ENCODE measurements at regions not wholly inside any gene's neighbourhood (a gene's known extent, or its start where the extent isn't known, plus 50 kb on each side); places are given as distances from the start of the nearest gene placed in this dataset.

DNA sequence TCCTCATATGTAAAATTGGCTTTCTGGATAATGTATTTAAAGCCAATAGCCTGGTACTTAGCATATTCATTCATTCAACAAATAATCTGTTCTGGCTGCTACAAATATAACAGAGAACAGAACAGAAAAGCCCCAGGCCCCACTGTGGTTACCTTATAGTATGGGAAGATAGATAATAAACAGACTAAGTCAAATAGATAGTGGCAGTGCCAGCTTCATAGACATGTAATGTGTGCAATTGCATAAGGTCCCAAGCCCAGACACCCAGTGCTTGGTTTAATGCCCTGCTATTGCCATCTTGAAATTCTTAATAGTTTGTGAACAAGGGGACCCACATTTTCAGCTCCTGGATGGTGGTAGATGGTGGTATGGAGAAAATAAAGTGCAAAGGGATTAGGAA, 320.2 kb upstream of the USP15 start (continued):
- TF ChIP-seq, protein P1, sequence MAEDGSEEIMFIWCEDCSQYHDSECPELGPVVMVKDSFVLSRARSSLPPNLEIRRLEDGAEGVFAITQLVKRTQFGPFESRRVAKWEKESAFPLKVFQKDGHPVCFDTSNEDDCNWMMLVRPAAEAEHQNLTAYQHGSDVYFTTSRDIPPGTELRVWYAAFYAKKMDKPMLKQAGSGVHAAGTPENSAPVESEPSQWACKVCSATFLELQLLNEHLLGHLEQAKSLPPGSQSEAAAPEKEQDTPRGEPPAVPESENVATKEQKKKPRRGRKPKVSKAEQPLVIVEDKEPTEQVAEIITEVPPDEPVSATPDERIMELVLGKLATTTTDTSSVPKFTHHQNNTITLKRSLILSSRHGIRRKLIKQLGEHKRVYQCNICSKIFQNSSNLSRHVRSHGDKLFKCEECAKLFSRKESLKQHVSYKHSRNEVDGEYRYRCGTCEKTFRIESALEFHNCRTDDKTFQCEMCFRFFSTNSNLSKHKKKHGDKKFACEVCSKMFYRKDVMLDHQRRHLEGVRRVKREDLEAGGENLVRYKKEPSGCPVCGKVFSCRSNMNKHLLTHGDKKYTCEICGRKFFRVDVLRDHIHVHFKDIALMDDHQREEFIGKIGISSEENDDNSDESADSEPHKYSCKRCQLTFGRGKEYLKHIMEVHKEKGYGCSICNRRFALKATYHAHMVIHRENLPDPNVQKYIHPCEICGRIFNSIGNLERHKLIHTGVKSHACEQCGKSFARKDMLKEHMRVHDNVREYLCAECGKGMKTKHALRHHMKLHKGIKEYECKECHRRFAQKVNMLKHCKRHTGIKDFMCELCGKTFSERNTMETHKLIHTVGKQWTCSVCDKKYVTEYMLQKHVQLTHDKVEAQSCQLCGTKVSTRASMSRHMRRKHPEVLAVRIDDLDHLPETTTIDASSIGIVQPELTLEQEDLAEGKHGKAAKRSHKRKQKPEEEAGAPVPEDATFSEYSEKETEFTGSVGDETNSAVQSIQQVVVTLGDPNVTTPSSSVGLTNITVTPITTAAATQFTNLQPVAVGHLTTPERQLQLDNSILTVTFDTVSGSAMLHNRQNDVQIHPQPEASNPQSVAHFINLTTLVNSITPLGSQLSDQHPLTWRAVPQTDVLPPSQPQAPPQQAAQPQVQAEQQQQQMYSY (CRISPR knock-in tag; IDR thresholded peaks at IDR 0.05): no peak
- TF ChIP-seq ZNF121 (CRISPR knock-in tag; IDR thresholded peaks at IDR 0.05) (no peak), RELA (CRISPR knock-in tag; IDR thresholded peaks at IDR 0.05; ENCODE audit: borderline replicate concordance) (no peak), MYBL2 (CRISPR knock-in tag; IDR thresholded peaks at IDR 0.05) (no peak), ZNF396 (CRISPR knock-in tag; IDR thresholded peaks at IDR 0.05; ENCODE audit: borderline replicate concordance) (no peak), PRRX2 (CRISPR knock-in tag; IDR thresholded peaks at IDR 0.05) (no peak)

DNA sequence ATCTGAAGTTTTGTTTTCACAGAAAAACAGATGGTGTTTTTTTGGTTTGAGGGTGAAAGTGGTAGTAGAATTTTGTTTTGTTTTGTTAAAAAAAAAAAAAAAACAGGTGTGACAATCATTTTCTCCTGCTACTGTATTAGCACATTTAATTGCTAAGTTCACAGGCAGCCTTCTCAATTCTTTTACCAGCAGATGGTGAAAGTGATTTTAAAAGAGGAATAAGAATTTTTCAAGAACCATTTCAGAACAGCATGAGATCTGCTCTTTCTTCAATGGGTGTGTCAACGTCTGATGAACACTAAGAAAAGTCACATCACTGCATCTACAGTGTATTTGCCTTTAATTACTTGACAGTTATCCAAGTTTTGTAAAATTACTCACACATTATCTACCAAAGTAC, 303.7 kb upstream of the USP15 start:
- Mint-ChIP-seq H3K27ac (no peak overlapping the region), H3K27me3 (ENCODE audit: low read depth) (no peaks in the 10 kb centered on the region), H3K4me1 (no peaks in the 10 kb centered on the region), H3K4me3 (no peak overlapping the region), H3K36me3 (no peaks in the 10 kb centered on the region), H3K9me3 (peaks cover 8% of the 10 kb centered on the region)
- ChIA-PET POLR2A (interaction anchor here (1.0 kb wide), 1 partner anchor 120 kb away, joined by 3 read pairs; no protein-coding TSS in a partner anchor), CTCF (no interaction called here)
- TF ChIP-seq, protein P2, sequence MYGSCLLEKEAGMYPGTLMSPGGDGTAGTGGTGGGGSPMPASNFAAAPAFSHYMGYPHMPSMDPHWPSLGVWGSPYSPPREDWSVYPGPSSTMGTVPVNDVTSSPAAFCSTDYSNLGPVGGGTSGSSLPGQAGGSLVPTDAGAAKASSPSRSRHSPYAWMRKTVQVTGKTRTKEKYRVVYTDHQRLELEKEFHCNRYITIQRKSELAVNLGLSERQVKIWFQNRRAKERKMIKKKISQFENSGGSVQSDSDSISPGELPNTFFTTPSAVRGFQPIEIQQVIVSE (CRISPR knock-in tag; IDR thresholded peaks at IDR 0.05; ENCODE audit: borderline replicate concordance): no peak
- no peak for TF ChIP-seq SMAD3 (CRISPR knock-in tag; IDR thresholded peaks at IDR 0.05; ENCODE audit: borderline replicate concordance)
- no peak for TF ChIP-seq EMX1 (CRISPR knock-in tag; IDR thresholded peaks at IDR 0.05)
- TF ChIP-seq, protein P3, sequence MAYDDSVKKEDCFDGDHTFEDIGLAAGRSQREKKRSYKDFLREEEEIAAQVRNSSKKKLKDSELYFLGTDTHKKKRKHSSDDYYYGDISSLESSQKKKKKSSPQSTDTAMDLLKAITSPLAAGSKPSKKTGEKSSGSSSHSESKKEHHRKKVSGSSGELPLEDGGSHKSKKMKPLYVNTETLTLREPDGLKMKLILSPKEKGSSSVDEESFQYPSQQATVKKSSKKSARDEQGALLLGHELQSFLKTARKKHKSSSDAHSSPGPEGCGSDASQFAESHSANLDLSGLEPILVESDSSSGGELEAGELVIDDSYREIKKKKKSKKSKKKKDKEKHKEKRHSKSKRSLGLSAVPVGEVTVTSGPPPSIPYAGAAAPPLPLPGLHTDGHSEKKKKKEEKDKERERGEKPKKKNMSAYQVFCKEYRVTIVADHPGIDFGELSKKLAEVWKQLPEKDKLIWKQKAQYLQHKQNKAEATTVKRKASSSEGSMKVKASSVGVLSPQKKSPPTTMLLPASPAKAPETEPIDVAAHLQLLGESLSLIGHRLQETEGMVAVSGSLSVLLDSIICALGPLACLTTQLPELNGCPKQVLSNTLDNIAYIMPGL (CRISPR knock-in tag; IDR thresholded peaks at IDR 0.05): no peak
- TF ChIP-seq ZNF232 (CRISPR knock-in tag; IDR thresholded peaks at IDR 0.05): no peak
- TF ChIP-seq MXD4 (CRISPR knock-in tag; IDR thresholded peaks at IDR 0.05; ENCODE audit: borderline replicate concordance): no peak
- no peak for ATAC-seq
- no peak for DNase-seq (ENCODE audit: low spot score)

DNA sequence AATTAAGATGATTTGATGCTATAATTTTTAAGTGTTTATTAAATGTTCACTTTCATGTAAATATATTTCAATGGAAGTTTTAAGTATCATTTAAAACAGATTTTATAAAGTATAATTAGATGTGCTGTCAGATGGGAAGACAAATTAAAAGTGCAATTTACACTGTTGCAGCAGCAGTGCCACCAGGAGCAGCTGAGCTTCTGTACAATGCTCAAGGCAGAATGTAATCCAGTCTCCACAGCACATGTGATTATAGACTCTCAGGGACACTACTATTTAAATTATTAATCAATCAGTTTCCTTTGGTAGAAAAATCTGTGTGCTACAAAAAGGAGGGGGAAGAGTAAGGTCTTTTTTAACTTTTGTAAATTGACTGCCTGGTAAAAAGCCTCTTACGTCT, 285.7 kb upstream of the USP15 start:
- Mint-ChIP-seq H3K4me1 (no peaks in the 10 kb centered on the region), H3K9me3 (peaks cover 5% of the 10 kb centered on the region), H3K27me3 (ENCODE audit: low read depth) (no peaks in the 10 kb centered on the region), H3K4me3 (no peak overlapping the region), H3K27ac (no peak overlapping the region), H3K36me3 (no peaks in the 10 kb centered on the region)
- ChIA-PET CTCF (no interaction called here), POLR2A (no interaction called here)
- DNase-seq (ENCODE audit: low spot score) (no peak), ATAC-seq (no peak)
- TF ChIP-seq, protein P4, sequence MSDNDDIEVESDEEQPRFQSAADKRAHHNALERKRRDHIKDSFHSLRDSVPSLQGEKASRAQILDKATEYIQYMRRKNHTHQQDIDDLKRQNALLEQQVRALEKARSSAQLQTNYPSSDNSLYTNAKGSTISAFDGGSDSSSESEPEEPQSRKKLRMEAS (CRISPR knock-in tag; IDR thresholded peaks at IDR 0.05): no peak

DNA sequence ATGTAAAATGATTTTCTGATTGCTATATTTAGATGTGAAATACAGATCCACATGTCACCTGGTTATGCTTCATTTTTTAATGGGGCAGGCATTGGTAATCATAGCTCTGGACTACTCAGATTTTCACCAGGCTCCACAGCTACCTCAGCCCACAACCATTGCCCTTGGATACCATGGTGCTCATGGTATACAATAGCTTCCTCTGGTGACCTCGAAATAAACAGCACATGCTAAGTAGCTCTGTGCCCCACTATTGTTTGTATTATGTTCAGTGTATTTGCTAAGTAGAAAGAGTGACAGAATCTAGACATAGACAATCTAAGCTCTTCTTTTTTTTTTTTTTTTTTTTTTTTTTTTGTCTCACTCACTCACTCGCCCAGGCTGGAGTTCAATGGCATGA, 274.4 kb upstream of the USP15 start:
- no peak overlapping the region for H3K4me3 Mint-ChIP-seq
- no peaks in the 10 kb centered on the region for H3K36me3 Mint-ChIP-seq
- DNase-seq (ENCODE audit: low spot score) (no peak), ATAC-seq (no peak)
- no peaks in the 10 kb centered on the region for H3K27me3 Mint-ChIP-seq (ENCODE audit: low read depth)
- H3K9me3 Mint-ChIP-seq: no peaks in the 10 kb centered on the region
- no peak overlapping the region for H3K27ac Mint-ChIP-seq
- no peaks in the 10 kb centered on the region for H3K4me1 Mint-ChIP-seq
- CTCF ChIA-PET: no interaction called here
- POLR2A ChIA-PET: no interaction called here
- TF ChIP-seq TEAD1 (CRISPR knock-in tag; IDR thresholded peaks at IDR 0.05): no peak
- TF ChIP-seq, protein P5, sequence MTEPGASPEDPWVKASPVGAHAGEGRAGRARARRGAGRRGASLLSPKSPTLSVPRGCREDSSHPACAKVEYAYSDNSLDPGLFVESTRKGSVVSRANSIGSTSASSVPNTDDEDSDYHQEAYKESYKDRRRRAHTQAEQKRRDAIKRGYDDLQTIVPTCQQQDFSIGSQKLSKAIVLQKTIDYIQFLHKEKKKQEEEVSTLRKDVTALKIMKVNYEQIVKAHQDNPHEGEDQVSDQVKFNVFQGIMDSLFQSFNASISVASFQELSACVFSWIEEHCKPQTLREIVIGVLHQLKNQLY (CRISPR knock-in tag; IDR thresholded peaks at IDR 0.05): no peak
- TF ChIP-seq SOX15 (CRISPR knock-in tag; IDR thresholded peaks at IDR 0.05): no peak
- no peak for TF ChIP-seq ZNF232 (CRISPR knock-in tag; IDR thresholded peaks at IDR 0.05)
- TF ChIP-seq, protein P2 (CRISPR knock-in tag; IDR thresholded peaks at IDR 0.05; ENCODE audit: borderline replicate concordance): no peak
- TF ChIP-seq EMX1 (CRISPR knock-in tag; IDR thresholded peaks at IDR 0.05): no peak
- TF ChIP-seq, protein P6, sequence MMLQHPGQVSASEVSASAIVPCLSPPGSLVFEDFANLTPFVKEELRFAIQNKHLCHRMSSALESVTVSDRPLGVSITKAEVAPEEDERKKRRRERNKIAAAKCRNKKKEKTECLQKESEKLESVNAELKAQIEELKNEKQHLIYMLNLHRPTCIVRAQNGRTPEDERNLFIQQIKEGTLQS (CRISPR knock-in tag; conservative IDR thresholded peaks at IDR 0.05): no peak
- no peak for TF ChIP-seq JAZF1 (CRISPR knock-in tag; IDR thresholded peaks at IDR 0.05)
- TF ChIP-seq TEAD4 (CRISPR knock-in tag; IDR thresholded peaks at IDR 0.05): no peak
